NT2/D1 (cell line): ENCODE measurements at regions not wholly inside any gene's neighbourhood (a gene's known extent, or its start where the extent isn't known, plus 50 kb on each side); places are given as distances from the start of the nearest gene placed in this dataset.

Source experiments
- DNase-seq: peaks from one replicate; pipeline ENCODE4 v3.0.0-alpha.2; 2011; ENCODE audit warnings: low read depth, low spot score
- H3K27me3 ChIP-seq: 2 replicates; pipeline ENCODE4 v1.6.0; 2011; ENCODE audit warnings: mild to moderate bottlenecking; ENCODE audit not compliant: insufficient read length, insufficient read depth
- H3K36me3 ChIP-seq: 2 replicates; pipeline ENCODE4 v1.6.1; 2011; ENCODE audit warnings: mild to moderate bottlenecking, low read length, mixed read lengths; ENCODE audit not compliant: insufficient read depth, insufficient read length
- H3K4me1 ChIP-seq: 2 replicates; pipeline ENCODE4 v1.5.1; 2011; ENCODE audit not compliant: insufficient read depth, insufficient read length
- H3K4me3 ChIP-seq: 2 replicates; pipeline ENCODE4 v1.5.1; 2011; ENCODE audit warnings: low read depth; ENCODE audit not compliant: insufficient read length
- H3K9ac ChIP-seq: 2 replicates; pipeline ENCODE4 v1.6.0; 2011; ENCODE audit warnings: low read depth; ENCODE audit not compliant: insufficient read length
- H3K9me3 ChIP-seq: 2 replicates; pipeline ENCODE4 v1.5.1; 2011; ENCODE audit warnings: mild to moderate bottlenecking, low read length; ENCODE audit not compliant: insufficient read depth
- SUZ12 ChIP-seq: IDR thresholded peaks from 2 replicates; pipeline ENCODE4 v1.6.1; 2011; ENCODE audit not compliant: insufficient read length, insufficient read depth; ENCODE audit errors: extremely low read depth
- YY1 ChIP-seq: IDR thresholded peaks from 2 replicates; pipeline ENCODE4 v1.6.1; 2011; ENCODE audit not compliant: insufficient read length, insufficient read depth
- ZNF274 ChIP-seq: IDR thresholded peaks from 2 replicates; pipeline ENCODE4 v1.6.1; 2011; ENCODE audit warnings: mild to moderate bottlenecking, low read depth, low read length

DNA sequence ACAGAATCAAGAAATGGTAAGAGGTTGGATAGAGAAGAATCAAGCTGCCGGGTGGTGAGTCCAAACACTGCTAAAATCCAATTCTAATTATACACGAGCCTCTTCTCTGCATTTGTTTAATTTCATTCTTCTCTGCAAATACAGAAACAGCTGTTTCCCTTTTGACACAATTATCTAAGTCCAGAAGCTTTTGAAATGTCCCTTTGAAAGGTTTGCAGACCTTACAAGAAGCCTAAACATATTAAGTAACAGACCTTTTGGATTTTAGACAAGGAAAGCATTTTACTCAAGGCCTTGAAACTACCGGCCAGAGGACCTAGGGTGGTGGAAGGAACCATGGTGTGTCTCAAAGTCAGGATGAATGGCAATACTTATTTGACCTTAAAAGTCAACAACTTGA is 403.8 kb upstream of the ADAMTS9 start:
- TF ChIP-seq ZNF274 = no peak
- TF ChIP-seq SUZ12 = no peak
- TF ChIP-seq YY1 = no peak
- no peak for DNase-seq
- Histone ChIP-seq H3K4me3 (no peak overlapping the region), H3K9me3 (0 out of 2 replicates have a peak, but pooled peaks cover 3% of the 10 kb centered on the region), H3K9ac (no peak overlapping the region), H3K4me1 (no peaks in the 10 kb centered on the region), H3K36me3 (no peaks in the 10 kb centered on the region), H3K27me3 (no peaks in the 10 kb centered on the region)

DNA sequence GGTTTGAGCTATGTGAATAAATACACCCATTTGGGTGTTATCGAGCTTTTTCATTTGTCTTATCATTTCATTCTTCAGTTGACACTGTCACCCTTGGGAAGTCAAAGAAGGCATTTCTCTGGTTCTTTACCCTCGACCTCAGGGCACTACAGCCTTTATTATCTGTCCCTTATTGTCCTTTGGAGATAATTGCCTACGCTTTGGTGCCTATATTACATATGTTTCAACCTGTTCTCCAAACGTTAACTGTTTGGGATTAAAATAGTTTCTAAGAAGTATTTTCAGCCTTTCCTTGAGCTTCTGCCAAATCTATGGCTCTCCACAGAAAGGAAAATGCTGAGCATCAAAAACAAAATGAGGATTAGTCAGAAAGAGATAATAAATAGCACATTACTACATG is 395.4 kb upstream of the ADAMTS9 start:
- Histone ChIP-seq H3K4me3 (no peak overlapping the region), H3K36me3 (no peaks in the 10 kb centered on the region), H3K9me3 (no peaks in the 10 kb centered on the region; the same call in 1 of the 2 replicates), H3K9ac (no peak overlapping the region), H3K4me1 (peaks cover 3% of the 10 kb centered on the region), H3K27me3 (no peaks in the 10 kb centered on the region)
- no peak for DNase-seq
- no peak for TF ChIP-seq ZNF274
- TF ChIP-seq YY1 = no peak
- no peak for TF ChIP-seq SUZ12

DNA sequence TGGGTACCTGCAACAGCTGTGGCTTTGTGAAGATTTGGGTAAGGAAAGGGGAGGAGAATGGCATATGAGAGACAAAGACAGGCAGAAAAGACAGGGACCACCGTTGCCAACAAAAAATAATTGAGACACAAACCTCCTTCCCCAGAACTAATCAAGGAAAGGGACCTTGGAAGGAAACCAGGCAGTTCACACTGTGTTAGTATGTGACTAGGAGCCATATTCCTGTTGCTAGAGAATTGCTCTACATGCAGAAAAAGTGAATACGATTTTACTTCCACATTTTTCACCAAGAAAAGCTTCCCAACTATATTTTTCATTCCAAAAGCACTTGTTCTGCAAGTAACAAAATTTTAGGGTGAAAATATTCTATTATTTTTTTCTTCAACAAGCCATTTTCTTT is 393.7 kb upstream of the ADAMTS9 start:
- TF ChIP-seq SUZ12 (no peak), YY1 (no peak), ZNF274 (no peak)
- H3K9me3 ChIP-seq = peaks cover 11% of the 10 kb centered on the region
- no peaks in the 10 kb centered on the region for H3K27me3 ChIP-seq
- H3K36me3 ChIP-seq = no peaks in the 10 kb centered on the region
- no peak overlapping the region for H3K4me3 ChIP-seq
- no peak for DNase-seq
- H3K4me1 ChIP-seq = peaks cover 3% of the 10 kb centered on the region
- H3K9ac ChIP-seq = no peak overlapping the region

DNA sequence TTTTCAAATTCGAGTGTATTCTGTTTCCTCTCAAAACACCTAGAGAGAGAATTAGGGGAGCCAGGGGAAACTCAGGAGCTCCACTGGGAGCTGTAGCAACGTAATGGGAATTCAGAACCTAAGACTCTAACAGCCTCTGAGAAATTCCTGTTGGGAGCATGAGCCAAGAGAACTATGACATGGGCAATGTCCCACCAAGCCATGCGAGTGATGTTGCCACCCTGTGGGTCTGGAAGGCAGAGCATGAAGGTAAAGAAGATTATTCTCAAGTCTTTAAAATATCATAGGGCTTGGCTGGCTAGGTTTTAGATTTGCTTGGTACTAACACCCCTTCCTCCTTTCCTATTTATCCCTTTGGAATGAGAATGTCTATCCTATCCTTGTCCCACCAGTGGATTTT is 392.6 kb upstream of the ADAMTS9 start:
- peaks cover 14% of the 10 kb centered on the region for H3K9me3 ChIP-seq
- no peak overlapping the region for H3K9ac ChIP-seq
- no peaks in the 10 kb centered on the region for H3K36me3 ChIP-seq
- TF ChIP-seq ZNF274 = no peak
- no peak for TF ChIP-seq YY1
- no peak for TF ChIP-seq SUZ12
- peaks cover 3% of the 10 kb centered on the region for H3K4me1 ChIP-seq
- H3K27me3 ChIP-seq = no peaks in the 10 kb centered on the region
- no peak for DNase-seq
- no peak overlapping the region for H3K4me3 ChIP-seq

DNA sequence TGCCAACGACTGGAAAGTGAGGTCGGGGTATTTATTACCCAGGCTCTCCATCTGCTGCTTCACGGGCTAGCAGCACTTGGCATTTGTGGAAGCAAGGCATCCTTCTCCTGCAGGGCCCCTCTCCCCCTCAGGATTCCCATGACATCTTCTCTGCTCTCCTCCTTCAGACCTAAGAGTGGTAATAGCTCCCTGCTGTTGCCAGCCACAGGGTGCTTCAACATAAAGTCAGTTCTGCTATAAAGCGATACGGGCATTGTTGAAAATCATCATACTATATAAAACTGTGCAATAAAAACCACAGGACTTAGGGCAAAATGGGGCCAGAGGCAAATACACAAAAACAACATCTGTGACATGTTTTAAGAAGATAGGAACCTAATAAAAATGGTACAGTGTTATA is 391.8 kb upstream of the ADAMTS9 start:
- no peaks in the 10 kb centered on the region for H3K36me3 ChIP-seq
- peaks cover 3% of the 10 kb centered on the region for H3K4me1 ChIP-seq
- no peak overlapping the region for H3K9ac ChIP-seq
- H3K27me3 ChIP-seq = no peaks in the 10 kb centered on the region
- H3K4me3 ChIP-seq = no peak overlapping the region
- no peak for DNase-seq
- TF ChIP-seq YY1 (no peak), SUZ12 (no peak), ZNF274 (no peak)
- peaks cover 14% of the 10 kb centered on the region for H3K9me3 ChIP-seq

DNA sequence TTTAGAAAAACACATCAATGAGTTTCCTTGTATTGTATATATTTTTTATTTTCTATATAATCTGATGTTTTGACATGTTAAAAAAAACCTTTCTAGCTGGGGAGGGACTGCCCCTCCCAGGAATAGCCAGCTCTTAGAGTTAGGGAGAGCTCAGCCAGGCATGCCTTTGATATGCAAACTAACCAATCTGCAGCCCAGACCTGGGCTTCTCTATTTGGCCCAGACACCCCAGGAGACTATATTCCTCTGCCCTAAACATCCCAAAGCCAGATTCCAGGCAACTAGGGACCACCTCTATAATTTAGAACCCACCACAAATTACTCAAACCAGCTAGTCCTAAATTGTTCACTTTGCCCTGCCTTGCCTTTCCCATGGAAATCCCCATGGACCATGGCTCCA is 390.9 kb upstream of the ADAMTS9 start:
- no peak for DNase-seq
- Histone ChIP-seq H3K27me3 (no peaks in the 10 kb centered on the region), H3K9ac (no peak overlapping the region), H3K4me3 (no peak overlapping the region), H3K9me3 (peaks cover 14% of the 10 kb centered on the region), H3K4me1 (peaks cover 3% of the 10 kb centered on the region), H3K36me3 (no peaks in the 10 kb centered on the region)
- TF ChIP-seq YY1 (no peak), ZNF274 (no peak), SUZ12 (no peak)

DNA sequence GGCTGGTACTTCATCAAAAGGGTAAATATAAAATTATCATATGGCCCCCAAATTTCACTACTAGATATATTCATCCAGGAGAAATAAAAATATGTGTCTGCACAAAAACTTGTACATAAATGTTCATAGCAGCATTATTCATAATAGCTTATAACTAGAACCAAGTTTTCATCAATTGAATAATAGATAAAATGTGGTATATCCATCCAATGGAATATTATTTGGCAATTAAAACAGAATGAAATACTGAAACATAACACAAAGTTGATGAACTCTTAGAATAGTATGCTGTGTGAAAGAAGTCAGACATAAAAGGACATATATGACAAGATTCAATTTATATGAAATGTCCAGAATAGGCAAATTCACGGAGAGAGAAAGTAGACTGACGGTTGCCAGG is 389.3 kb upstream of the ADAMTS9 start:
- no peak for DNase-seq
- H3K27me3 ChIP-seq = no peaks in the 10 kb centered on the region
- TF ChIP-seq YY1 (no peak), SUZ12 (no peak), ZNF274 (no peak)
- H3K36me3 ChIP-seq = no peaks in the 10 kb centered on the region
- no peak overlapping the region for H3K4me3 ChIP-seq
- no peak overlapping the region for H3K9ac ChIP-seq
- H3K4me1 ChIP-seq = peaks cover 3% of the 10 kb centered on the region
- H3K9me3 ChIP-seq = peaks cover 14% of the 10 kb centered on the region
